NCI-H82 treated with DMSO at 0.1 percent for 48 hours (cell line): ENCODE measurements at regions not wholly inside any gene's neighbourhood (a gene's known extent, or its start where the extent isn't known, plus 50 kb on each side); places are given as distances from the start of the nearest gene placed in this dataset.
"Not testable (repeated sequence)": the region's sequence is repeated elsewhere in the genome, so short reads cannot be mapped to it uniquely, and the experiment has no call there.

Experiments used
- DNase-seq: peaks from one replicate; lab custom pipeline; 2025; ENCODE audit not compliant: unreplicated experiment; lab: John Stamatoyannopoulos, UW

DNA sequence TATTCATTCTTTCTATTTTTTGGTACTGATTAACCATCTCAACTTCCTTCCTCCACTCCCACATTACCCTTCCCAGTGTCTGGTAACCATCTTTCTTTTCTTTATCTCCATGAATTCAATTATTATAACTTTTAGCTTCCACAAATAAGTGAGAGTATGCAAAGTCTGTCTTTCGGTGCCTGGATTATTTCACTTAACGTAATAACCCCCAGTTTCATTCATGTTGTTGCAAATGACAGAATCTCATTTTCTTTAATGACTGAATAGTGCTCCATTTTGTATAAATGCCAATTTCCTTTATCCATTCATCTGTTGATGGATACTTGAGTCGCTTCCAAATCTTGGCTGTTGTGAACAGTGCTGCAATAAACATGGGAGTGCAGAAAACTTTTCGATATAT, 940.4 kb downstream of the GLUD2 start:
- DNase-seq, result no peak

DNA sequence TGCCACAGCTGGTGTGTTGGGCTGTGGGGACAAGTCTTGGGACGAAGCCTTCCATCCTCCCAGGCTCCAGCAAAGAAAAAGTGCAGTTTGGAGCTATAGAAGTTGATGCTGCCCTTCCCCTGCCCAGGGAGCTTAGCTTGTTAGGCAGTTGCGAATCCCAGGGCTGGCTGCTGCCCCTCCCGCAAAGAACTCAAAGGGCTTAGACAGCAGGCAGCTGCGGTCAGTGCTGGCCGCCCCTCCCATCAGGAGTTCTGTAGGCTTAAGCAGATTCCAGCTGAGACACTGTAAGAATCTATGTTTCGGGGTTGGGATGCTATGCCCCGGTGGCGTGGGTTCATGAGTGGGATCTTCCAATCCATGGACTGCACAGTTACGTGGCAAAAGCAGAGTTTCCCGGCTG, 956.7 kb downstream of the GLUD2 start:
- no peak for DNase-seq

DNA sequence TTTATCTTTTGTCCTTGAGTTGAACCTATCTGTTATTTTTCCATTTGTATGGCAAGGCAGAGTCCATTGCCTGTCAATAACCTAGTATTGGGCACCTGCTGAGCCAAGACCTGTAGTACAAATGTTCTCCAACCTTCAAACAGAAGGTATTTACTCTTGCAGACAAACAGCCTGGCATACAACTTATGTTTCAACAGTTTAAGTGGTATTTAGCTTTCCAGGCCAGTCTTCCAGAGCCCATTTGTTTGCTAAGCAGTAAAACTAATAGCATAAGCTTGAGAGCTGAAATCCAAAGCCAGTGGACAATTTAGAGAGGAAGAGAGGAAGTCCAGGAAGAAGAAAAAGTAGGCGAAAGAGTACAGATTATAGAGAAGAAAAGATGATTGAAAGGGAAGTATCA, 979.3 kb downstream of the GLUD2 start:
- DNase-seq, result no peak

DNA sequence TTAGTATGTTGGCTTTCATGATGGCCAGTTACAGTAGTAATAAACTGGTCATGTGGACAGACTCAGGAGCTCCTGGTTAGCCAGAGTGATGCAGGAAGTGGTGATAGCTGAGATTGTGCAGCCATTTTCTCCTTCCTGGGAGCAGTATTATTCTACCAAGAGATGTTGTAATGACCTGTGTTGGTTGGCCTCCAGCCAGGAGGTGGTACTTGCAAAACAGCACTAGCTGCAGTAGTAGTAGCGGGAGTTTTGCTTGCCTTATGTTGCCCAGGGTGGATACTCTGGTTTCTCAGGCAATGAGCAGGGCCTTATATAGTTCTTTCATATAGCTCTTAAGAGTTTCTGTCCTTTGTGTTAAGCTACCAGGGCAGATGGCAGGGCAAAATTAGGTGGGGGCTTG, 998.8 kb downstream of the GLUD2 start:
- no peak for DNase-seq

DNA sequence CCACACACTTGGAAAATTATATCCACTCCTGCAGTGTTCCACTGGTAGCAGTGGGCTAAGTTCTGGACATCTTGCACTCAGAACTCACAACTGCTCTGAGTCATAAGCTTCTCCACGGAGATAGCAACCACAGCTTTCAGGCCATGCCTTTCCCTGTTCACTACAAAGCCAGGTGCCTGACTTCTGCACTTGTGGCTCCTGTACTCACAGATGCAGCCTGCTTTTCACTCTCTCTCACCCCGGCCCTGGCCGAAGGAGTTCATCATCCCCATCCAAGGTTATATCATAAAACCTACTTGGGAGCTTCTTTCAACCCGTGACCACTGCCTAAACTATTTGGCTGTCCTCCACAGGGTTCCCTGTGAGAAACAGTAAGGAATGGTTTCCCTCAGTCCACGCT, 999.4 kb downstream of the GLUD2 start:
- no peak for DNase-seq

DNA sequence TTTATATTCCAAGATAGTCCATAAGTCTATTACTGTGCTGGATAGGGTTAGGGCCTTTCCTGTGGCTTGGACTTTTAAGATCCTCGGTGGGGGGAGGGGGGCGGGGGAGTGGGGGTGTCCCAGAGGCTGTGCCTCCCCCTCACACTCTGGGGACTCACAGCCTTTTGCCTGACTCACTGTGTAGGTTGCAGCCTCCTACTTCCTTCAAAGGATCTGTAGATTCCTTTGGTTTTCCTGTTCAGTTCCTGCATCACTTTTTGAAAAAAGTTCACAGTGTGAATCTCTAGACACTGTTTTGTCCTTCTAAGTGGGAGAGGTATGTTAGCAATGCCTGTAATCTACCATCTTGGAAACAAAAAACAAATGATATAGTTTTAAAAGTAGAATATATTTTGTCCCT, 999.9 kb downstream of the GLUD2 start:
- DNase-seq, result no peak

DNA sequence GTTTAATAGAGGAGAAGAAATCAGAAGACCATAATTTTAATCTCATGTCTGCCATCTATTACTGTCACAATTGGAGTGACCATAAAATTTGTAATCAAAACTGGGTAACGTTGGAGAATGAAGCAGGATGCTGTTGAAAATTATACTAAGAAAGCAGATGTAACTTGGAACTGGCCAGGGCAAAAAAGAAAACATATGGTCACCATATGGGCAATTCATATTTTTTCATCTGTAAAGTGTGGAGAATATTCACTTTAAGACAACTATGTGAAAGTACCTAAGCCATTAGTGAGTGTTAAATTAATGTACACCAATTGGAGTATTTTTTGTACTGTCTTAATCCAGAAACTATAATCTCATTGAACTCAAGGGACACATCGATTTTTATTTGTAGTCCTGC, 1008.0 kb downstream of the GLUD2 start:
- no peak for DNase-seq

DNA sequence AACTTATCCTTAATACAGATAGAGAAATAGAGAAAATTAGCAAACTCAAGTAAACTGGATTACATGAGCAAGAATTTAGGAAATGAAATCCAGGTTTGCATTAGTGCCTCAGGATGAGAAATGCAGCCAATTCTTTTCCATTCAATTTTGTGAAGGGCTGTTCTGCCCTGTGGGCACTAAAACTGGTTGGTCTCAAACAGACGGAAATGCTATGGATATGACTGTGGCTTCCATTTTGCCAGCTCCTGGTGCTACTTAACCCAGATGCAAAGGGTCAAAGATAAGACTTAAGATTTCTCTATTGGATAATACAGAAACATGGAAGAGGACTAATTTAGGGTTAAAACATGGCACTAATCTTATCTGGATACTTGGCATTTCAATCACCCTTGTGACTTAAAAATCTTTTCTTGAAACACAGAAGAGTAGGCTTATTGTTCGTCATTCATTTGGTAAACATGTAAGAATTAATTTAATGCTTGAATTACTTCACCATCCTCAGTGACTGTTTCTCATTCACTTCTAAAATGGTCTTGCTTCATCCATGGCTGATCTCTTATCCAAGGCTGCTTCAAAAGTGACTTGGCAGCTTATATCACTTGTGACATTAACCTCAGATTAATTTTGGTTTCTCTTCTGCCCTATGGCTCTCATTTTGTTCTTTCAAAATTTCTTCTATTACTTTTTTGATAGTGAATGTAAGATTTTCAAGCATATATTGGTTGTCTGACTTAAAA, 1008.7 kb downstream of the GLUD2 start:
- no peak for DNase-seq

DNA sequence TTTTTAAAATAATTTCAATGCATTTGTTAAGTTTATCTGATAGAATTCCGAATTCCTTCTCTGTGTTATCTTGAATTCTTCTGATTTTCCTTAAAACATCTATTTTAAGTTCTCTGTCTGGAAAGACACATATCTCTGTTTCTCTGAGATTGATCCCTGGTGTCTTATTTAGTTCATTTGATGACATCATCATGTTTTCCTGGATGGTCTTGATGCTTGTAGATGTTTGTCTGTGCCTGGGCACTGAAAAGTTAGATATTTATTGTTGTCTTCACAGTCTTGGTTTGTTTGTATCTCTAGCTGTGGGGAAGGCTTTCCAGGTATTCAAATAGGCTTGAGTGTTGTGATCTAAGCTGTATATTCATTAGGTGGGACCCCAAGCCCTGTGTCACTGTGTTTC, 1028.8 kb downstream of the GLUD2 start:
- no peak for DNase-seq

DNA sequence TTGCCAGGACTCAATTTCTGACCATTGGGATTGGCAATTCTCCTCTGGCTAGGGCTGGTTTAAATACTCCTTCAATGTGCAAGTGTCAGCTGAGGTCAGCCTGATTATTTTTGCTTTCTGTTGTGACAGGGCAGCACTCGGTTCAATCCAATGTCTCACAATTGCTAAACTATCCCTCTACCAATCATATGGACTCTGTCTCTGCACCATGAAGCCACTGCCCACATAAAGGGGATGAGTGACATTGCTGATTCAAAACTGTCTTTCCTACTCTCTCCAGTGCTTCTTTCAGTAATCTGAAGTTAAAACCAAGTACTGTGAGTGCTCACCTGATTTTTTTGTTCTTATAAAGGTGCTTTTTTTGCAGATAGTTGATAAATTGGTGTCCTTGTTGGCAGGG, 1030.7 kb downstream of the GLUD2 start:
- DNase-seq, result no peak

DNA sequence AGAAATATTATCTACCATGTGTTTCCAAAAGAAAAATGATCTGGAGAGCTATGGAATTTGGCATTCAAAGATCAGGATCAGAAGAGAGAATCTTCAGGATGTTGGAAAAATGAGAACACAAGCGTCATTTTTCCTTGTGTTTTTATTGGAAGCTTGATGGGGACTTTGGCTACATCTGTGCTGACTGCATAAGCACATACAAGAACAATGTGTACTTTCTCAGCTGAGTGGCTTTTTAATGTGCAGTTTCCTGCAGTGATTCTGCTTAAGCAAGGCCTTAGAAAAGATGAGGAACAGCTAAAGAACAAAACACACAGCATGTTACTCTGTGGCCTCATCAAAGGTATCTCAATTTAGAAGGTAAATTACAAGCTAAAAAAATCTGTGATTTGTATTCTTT, 1039.9 kb downstream of the GLUD2 start:
- DNase-seq, result no peak

DNA sequence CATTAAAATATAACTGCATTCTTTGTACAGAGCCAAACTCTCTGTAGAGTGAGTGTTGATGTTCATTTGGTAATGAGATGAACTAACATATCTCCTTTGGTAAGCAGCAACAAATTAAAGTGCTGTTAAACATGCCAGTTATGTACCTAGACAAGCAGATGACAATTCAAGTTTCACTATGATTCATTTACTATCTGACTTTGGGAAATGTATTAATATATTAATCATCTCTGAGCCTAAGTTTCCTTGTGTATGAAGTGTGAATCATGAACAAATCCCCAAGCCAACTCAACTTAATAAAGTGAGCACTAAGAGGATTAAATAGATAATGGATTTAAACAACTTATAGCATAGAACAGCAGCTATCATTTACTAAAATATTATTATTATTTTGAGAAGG, 1044.2 kb downstream of the GLUD2 start:
- DNase-seq, result no peak

DNA sequence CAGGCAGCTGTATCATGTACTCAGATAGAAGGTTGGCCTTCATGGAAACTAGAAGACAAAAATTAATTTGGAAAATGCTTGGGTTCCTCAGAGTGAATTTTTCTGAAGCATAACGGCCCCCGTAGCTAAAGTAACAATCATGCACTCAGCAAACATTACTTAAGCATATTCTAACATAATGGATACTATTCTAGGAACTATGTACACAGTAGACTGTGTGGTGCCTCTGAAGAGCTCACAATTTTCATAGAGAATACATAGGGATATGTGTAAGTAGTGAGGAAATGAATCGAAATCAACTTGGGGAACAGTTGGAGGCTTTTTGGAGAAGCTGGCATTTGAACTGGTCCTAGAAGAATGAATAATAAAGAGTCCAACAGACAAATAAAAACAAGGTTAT, 1045.0 kb downstream of the GLUD2 start:
- no peak for DNase-seq

DNA sequence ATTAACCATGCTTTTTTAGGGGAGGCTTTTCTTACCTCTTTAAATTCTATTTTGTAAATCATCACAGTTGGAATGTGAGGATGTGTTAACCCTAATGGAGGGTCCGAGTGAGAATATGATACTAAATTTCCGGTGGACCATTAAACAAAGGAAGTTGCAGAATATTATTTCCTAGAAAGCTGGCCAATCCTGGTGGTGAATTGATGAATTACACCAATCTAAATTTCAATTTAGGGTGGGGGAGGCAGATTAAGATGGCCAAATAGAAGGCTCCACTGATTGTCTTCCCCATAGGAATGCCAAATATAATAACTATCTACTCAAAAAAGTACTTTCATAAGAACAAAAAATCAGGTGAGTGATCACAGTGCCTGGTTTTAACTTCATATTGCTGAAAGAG, 1045.6 kb downstream of the GLUD2 start:
- no peak for DNase-seq

DNA sequence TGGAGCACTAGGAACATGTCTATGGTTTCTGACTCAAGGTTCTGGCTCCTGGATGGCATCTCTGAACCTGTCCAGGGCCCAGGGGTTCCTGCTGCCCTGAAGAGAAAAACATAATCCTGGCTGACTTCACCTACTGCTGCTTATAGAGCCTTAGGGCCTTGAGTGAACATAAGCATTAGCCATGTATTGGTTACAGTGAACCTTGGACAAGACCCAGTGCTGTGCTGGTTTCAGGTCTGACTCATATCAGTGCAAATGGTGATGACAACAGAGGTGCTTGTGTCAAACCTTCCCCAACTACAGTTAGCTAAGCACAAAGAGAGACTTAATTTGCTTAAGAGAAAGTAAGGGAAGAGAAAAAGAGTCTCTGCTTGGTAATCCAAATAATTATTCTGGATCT, 1047.2 kb downstream of the GLUD2 start:
- DNase-seq, result no peak

DNA sequence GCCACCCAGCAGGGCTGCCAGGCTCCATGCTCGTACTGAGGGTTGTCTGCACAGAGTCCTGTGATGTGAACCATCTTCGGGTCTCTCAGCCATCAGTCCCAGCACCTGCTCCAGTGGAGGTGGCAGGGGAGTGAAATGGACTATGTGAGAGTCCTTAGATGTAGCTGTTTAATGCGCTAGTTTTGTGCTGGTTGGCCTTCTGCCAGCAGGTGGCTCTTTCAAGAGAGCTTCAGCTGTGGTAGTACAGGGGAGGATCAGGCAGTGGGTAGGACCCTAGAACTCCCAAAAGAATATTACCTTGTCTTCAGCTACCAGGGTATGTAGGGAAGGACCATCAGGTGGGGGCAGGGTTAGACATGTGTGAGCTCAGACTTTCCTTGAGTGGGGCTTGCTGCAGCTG, 1066.0 kb downstream of the GLUD2 start:
- DNase-seq, result no peak

DNA sequence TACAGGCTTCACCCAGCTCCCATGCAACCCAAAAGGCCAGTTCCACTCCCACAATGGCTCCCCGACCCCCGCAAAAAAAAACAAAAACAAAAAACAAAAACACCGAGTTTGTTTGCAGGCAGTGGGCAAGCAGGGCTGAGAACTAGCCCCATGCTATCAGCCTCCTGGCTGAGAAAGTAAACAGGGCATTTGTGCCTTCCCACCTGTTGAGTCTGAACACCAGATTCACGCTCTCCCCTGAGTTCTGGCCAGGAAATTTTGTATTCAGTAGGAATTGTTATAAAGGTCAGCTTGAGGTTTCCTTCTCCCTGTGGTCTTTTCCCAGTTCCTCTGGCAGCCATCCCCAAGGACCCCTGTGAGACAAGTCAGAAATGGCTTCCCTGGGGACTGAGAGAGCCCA, 1066.5 kb downstream of the GLUD2 start:
- DNase-seq, result no peak

DNA sequence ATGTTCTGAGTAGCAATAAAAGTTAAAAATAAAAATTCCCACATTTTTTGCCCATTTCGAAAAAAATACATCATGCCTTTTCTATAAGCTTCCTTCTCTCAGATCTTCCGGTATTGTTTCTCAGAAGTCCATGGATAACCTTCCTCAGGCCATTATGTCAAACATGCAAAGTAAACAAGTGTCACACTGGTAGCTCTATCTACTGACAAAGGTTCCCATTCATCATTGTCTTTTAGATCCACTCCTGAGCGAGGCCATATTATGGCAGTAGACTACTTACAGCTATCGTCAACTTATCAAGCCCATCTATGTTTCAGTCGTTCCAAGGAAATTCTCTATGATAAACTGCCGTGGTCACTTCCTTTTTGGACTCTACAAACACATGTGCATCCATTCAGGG, 1068.2 kb downstream of the GLUD2 start:
- no peak for DNase-seq

DNA sequence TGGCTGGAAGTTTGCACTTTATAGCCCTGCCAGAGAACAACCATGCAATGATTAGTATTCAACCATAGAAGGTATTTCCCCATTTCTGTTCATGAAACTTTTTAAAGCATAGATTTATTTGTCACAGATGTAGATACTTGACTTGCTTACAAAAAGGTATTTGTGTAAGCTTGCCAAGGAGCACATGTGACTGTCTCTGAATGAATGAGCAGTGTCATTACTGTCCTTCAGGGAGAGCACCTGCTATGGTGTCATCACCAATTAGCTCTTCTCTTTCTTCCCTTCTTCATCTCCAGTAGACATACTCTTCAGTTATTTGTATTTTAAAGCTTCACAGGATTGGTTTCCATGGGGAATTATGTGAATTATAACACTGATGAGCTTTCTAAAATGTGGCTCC, 1064.7 kb upstream of the GRIA3 start:
- DNase-seq, result no peak

DNA sequence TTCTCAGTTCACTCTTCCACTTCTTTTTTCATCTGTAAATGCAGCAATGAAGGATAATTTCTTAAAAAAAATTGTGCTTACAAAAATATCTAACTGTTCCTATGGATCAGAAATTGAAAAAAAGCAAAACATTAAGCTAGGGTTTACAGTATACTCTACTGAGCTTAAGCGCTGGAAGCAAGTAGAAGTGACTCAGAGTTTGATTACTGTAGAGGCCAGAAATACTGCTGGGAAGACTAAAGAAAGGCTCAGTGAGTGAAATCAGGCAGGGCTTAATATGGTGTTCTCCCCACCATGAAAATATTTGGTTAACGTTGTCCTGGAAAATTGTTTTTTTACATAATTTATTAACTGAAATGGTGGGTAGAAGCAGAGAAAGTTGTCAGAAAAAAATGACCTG, 1061.8 kb upstream of the GRIA3 start:
- no peak for DNase-seq

DNA sequence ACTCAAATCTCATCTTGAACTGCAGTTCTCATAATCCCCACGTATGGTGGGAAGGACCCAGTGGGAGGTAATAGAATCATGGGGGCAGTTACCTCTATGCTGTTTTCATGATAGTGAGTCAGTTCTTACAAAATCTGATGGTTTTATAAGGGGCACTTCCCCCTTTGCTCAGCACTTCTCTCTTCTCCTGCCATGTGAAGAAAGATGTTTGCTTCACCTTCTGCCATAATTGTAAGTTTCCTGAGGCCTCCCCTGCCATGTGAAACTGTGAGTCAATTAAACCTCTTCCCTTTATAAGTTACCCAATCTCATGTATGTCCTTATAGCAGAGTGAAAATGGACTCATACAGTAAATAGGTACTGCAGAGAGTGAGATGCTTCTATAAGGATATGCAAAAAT, 1050.6 kb upstream of the GRIA3 start:
- DNase-seq, result no peak

DNA sequence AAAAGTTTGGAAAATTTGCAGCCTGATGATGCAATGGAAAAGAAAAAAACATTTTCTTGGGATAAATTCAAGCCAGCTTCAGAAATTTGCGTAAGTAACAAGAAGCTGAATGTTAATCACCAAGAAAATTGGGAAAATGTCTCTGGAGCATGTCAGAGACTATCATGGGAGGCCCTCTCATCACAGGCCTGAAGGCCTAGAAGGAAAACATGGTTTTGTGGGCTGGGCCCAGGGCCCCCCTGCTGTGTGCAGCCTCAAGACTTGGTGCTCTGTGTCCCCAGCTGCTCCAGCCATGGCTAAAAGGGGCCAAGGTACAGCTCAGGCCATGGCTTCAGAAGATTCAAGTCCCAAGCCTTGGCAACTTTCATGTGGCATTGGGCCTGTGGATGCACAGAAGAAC, 1049.8 kb upstream of the GRIA3 start:
- DNase-seq, result no peak

DNA sequence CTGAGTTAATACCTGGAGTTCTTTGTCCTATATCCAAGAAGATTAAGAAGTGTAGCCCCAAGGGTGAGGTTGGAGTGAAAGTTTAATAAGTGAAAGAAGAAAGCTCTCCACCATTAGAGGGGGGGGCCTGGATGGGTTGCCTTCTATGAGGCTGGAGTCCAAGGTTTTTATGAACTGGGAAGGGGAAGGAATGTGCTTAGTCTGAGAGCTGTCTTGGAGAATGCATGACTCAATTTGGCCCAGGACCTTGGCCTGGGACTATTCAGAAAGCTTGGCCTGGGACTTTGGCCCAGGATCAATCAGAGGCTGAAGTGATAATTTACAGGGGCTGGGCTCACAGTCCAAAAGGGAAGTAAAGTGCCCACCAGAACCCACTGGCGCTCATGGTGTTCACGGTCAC, 1049.0 kb upstream of the GRIA3 start:
- DNase-seq, result no peak

DNA sequence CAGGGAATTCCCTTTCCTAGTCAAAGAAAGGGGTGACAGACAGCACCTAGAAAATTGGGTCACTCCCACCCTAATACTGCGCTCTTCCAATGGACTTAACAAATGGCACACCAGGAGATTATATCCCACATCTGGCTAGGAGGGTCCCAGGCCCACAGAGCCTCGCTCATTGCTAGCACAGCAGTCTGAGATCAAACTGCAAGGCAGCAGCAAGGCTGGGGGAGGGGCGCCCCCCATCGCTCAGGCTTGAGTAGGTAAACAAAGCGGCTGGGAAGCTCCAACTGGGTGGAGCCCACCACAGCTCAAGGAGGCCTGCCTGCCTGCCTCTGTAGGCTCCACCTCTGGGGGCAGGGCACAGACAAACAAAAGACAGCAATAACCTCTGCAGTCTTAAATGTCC, 1043.9 kb upstream of the GRIA3 start:
- DNase-seq, result not testable (repeated sequence)
